NT2/D1 (cell line): ENCODE measurements at regions not wholly inside any gene's neighbourhood (a gene's known extent, or its start where the extent isn't known, plus 50 kb on each side); places are given as distances from the start of the nearest gene placed in this dataset.

Experiments
- DNase-seq: peaks from one replicate; pipeline ENCODE4 v3.0.0-alpha.2; 2011; ENCODE audit warnings: low read depth, low spot score
- H3K27me3 ChIP-seq: 2 replicates; pipeline ENCODE4 v1.6.0; 2011; ENCODE audit warnings: mild to moderate bottlenecking; ENCODE audit not compliant: insufficient read length, insufficient read depth
- H3K36me3 ChIP-seq: 2 replicates; pipeline ENCODE4 v1.6.1; 2011; ENCODE audit warnings: mild to moderate bottlenecking, low read length, mixed read lengths; ENCODE audit not compliant: insufficient read depth, insufficient read length
- H3K4me1 ChIP-seq: 2 replicates; pipeline ENCODE4 v1.5.1; 2011; ENCODE audit not compliant: insufficient read depth, insufficient read length
- H3K4me3 ChIP-seq: 2 replicates; pipeline ENCODE4 v1.5.1; 2011; ENCODE audit warnings: low read depth; ENCODE audit not compliant: insufficient read length
- H3K9ac ChIP-seq: 2 replicates; pipeline ENCODE4 v1.6.0; 2011; ENCODE audit warnings: low read depth; ENCODE audit not compliant: insufficient read length
- H3K9me3 ChIP-seq: 2 replicates; pipeline ENCODE4 v1.5.1; 2011; ENCODE audit warnings: mild to moderate bottlenecking, low read length; ENCODE audit not compliant: insufficient read depth
- SUZ12 ChIP-seq: IDR thresholded peaks from 2 replicates; pipeline ENCODE4 v1.6.1; 2011; ENCODE audit not compliant: insufficient read length, insufficient read depth; ENCODE audit errors: extremely low read depth
- YY1 ChIP-seq: IDR thresholded peaks from 2 replicates; pipeline ENCODE4 v1.6.1; 2011; ENCODE audit not compliant: insufficient read length, insufficient read depth
- ZNF274 ChIP-seq: IDR thresholded peaks from 2 replicates; pipeline ENCODE4 v1.6.1; 2011; ENCODE audit warnings: mild to moderate bottlenecking, low read depth, low read length

- Histone ChIP-seq H3K9me3 (no peaks in the 10 kb centered on the region), H3K27me3 (no peaks in the 10 kb centered on the region), H3K9ac (no peak overlapping the region), H3K4me3 (no peak overlapping the region), H3K4me1 (no peaks in the 10 kb centered on the region), H3K36me3 (no peaks in the 10 kb centered on the region)
- TF ChIP-seq SUZ12: no peak
- TF ChIP-seq ZNF274: no peak
- TF ChIP-seq YY1: no peak
- no peak for DNase-seq
Observed at GRCh38 chr1:185666582-185666981, 67.6 kb upstream of the HMCN1 start.

DNA sequence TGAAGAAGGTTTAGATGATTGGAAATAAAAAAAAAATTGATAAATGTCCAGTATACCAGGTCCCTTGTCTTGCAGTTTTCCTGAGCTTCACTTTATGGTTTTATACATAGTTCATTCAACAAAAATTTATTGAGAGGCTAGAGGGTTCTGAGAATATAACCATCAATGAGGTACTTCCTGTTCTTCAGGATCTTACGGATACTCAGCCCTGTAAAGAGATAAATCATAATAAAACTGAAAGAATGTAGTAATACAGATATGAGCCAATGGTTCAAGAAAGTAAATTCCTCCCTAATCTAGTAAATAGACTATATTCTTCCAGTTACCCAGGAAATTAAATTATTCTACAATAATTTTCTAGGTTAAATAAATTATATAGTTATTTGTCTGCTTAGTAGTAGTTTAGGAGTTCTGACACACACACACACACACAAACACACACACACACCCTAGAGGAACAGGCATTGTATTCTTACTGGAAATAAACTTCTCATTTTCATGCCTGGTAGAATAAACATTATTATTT lies 70.4 kb upstream of the HMCN1 start:
- Histone ChIP-seq H3K9ac (no peak overlapping the region), H3K27me3 (no peaks in the 10 kb centered on the region), H3K4me1 (no peaks in the 10 kb centered on the region), H3K9me3 (no peaks in the 10 kb centered on the region), H3K36me3 (no peaks in the 10 kb centered on the region), H3K4me3 (no peak overlapping the region)
- no peak for DNase-seq
- TF ChIP-seq SUZ12 (no peak), YY1 (no peak), ZNF274 (no peak)

- no peaks in the 10 kb centered on the region for H3K36me3 ChIP-seq
- H3K9ac ChIP-seq: no peak overlapping the region
- H3K9me3 ChIP-seq: no peaks in the 10 kb centered on the region
- H3K4me3 ChIP-seq: no peak overlapping the region
- H3K27me3 ChIP-seq: no peaks in the 10 kb centered on the region
- DNase-seq: no peak
- no peaks in the 10 kb centered on the region for H3K4me1 ChIP-seq
- TF ChIP-seq YY1 (no peak), SUZ12 (no peak), ZNF274 (no peak)
Observed at GRCh38 chr1:185663332-185663731, 70.9 kb upstream of the HMCN1 start.

GRCh38 chr1:185661971-185662370 lies 72.2 kb upstream of the HMCN1 start:
- Histone ChIP-seq H3K4me3 (no peak overlapping the region), H3K4me1 (no peaks in the 10 kb centered on the region), H3K9ac (no peak overlapping the region), H3K27me3 (no peaks in the 10 kb centered on the region), H3K9me3 (no peaks in the 10 kb centered on the region), H3K36me3 (no peaks in the 10 kb centered on the region)
- DNase-seq: no peak
- TF ChIP-seq ZNF274 (no peak), YY1 (no peak)

DNA sequence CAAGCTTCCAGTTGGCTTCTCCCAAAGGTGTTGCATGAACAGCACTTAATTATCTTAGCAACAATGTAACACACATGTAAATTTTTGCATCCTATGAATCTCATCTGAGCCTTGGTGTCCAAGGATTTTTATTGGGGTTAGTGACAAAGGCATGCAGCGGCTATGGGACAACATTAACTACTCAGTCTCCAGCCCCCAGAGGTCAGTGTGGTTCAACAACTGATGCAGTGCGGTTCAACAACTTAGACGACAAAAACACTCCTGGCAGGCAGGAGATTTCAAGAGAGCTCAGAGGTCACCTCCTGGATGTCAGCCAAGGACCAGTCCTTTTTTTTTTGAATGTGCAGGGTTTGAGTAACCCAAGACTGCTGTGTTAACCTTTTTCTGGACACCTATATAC lies 77.5 kb upstream of the HMCN1 start:
- H3K9ac ChIP-seq: no peak overlapping the region
- no peak for DNase-seq
- TF ChIP-seq YY1 (no peak), SUZ12 (no peak), ZNF274 (no peak)
- peaks cover 7% of the 10 kb centered on the region for H3K9me3 ChIP-seq
- no peaks in the 10 kb centered on the region for H3K4me1 ChIP-seq
- no peak overlapping the region for H3K4me3 ChIP-seq
- no peaks in the 10 kb centered on the region for H3K27me3 ChIP-seq
- H3K36me3 ChIP-seq: no peaks in the 10 kb centered on the region

DNA sequence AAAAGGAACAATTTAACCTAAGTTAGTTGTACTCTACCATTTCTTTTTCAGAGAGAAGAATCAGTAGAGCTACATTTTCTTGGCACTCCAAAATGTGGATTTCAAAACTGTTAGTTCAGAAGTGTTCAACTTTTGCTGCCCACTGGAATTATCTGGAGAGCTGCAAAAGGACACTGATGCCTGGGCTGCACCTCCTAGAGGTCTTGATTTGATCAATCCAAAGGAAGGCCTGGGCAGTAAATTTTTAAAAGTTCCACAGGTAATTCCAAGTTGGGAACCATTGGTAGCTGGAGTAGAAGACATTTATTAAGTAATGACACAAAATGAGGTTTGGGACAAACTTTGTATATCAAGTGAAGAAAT lies 79.3 kb upstream of the HMCN1 start:
- TF ChIP-seq SUZ12 (no peak), ZNF274 (no peak), YY1 (no peak)
- Histone ChIP-seq H3K27me3 (no peaks in the 10 kb centered on the region), H3K4me1 (no peaks in the 10 kb centered on the region), H3K4me3 (no peak overlapping the region), H3K9ac (no peak overlapping the region), H3K9me3 (peaks cover 18% of the 10 kb centered on the region), H3K36me3 (no peaks in the 10 kb centered on the region)
- DNase-seq: no peak

DNA sequence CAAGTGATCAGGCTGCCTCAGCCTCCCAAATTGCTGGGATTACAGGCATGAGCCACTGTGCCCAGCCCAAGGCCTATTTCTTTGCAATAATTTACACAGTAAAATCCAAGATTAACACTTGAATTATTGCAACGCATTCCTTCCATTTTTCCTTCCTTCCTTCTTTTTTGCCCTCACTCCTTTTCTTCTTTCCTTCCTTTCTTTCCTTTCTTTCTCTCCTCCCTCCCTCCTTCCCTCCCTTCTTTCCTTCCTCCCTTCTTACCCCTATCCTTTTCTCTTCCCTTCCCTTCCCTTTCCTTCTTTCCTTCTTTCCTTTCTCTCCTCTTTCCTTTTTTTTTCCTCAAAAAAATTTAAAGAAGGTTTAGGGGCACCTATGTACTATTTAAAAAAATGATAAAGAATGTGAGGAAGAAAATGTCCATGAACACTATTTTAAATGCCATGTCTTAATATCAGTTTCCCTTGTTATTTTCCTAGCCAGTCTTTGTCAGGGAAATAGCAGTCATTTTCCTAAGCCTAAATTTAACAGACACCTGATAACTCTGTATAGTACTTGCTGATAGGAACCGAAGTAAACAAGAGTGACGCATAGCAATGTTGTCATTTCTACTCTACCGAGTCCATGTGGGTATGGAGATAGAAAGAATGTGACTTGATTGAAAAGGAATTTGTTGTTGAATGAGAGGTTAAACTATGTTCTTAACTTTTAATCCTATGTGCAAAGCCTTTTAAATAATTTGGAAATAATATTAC lies 79.8 kb upstream of the HMCN1 start:
- TF ChIP-seq ZNF274 (no peak), YY1 (no peak), SUZ12 (no peak)

More for the DNA sequence above, 79.8 kb upstream of the HMCN1 start:
- Histone ChIP-seq H3K9ac (no peak overlapping the region), H3K4me3 (no peak overlapping the region), H3K27me3 (no peaks in the 10 kb centered on the region), H3K4me1 (no peaks in the 10 kb centered on the region), H3K9me3 (peaks cover 24% of the 10 kb centered on the region), H3K36me3 (no peaks in the 10 kb centered on the region)
- DNase-seq: no peak
